ENCODE measurements at regions not wholly inside any gene's neighbourhood (a gene's known extent, or its start where the extent isn't known, plus 50 kb on each side); places are given as distances from the start of the nearest gene placed in this dataset.

GRCh38 chr4:162727232-162727631 lies 439.5 kb downstream of the NAF1 start:
- no peak for ATAC-seq

- ATAC-seq, result no peak
Observed at GRCh38 chr4:162715401-162715800, 451.3 kb downstream of the NAF1 start.

- no peak for ATAC-seq
Observed at GRCh38 chr4:162707962-162708361, 458.7 kb downstream of the NAF1 start.

GRCh38 chr4:162706632-162707031 lies 460.1 kb downstream of the NAF1 start:
- ATAC-seq, result no peak

- no peak for ATAC-seq
Observed at GRCh38 chr4:162706051-162706450, 460.6 kb downstream of the NAF1 start.

- no peak for ATAC-seq
Observed at GRCh38 chr4:162705130-162705803, 461.4 kb downstream of the NAF1 start.

GRCh38 chr4:162700815-162701361 lies 465.8 kb downstream of the NAF1 start:
- ATAC-seq, result no peak

- ATAC-seq, result no peak
Observed at GRCh38 chr4:162700358-162700757, 466.3 kb downstream of the NAF1 start.

- no peak for ATAC-seq
Observed at GRCh38 chr4:162699629-162700028, 467.1 kb downstream of the NAF1 start.

- ATAC-seq, result no peak
Observed at GRCh38 chr4:162685410-162685809, 481.3 kb downstream of the NAF1 start.

- ATAC-seq, result no peak
Observed at GRCh38 chr4:162684998-162685397, 481.7 kb downstream of the NAF1 start.

- ATAC-seq, result no peak
Observed at GRCh38 chr4:162684371-162684700, 482.4 kb downstream of the NAF1 start.

GRCh38 chr4:162683659-162684370 lies 482.9 kb downstream of the NAF1 start:
- no peak for ATAC-seq

- no peak for ATAC-seq
Observed at GRCh38 chr4:162682651-162683050, 484.0 kb downstream of the NAF1 start.

GRCh38 chr4:162681212-162681611 lies 485.5 kb downstream of the NAF1 start:
- ATAC-seq, result no peak

- ATAC-seq, result no peak
Observed at GRCh38 chr4:162675661-162676060, 491.0 kb downstream of the NAF1 start.

- ATAC-seq, result no peak
Observed at GRCh38 chr4:162661913-162662312, 498.1 kb upstream of the FSTL5 start.

- ATAC-seq, result no peak
Observed at GRCh38 chr4:162659716-162660115, 495.9 kb upstream of the FSTL5 start.

GRCh38 chr4:162657966-162658365 lies 494.2 kb upstream of the FSTL5 start:
- ATAC-seq, result no peak

- ATAC-seq, result no peak
Observed at GRCh38 chr4:162650166-162650565, 486.4 kb upstream of the FSTL5 start.

GRCh38 chr4:162645381-162645780 lies 481.6 kb upstream of the FSTL5 start:
- ATAC-seq, result no peak

- no peak for ATAC-seq
Observed at GRCh38 chr4:162644346-162644745, 480.5 kb upstream of the FSTL5 start.

GRCh38 chr4:162640152-162640551 lies 476.4 kb upstream of the FSTL5 start:
- no peak for ATAC-seq

- no peak for ATAC-seq
Observed at GRCh38 chr4:162634390-162634789, 470.6 kb upstream of the FSTL5 start.

Measured in activated CD4-positive, CD25-positive, alpha-beta regulatory T cell treated with anti-CD3 and anti-CD28 coated beads, Interleukin-2, amount 50 U/mL, for 24 hours (primary cell).